GM23248 (cell line): ENCODE measurements at regions not wholly inside any gene's neighbourhood (a gene's known extent, or its start where the extent isn't known, plus 50 kb on each side); places are given as distances from the start of the nearest gene placed in this dataset.

Source experiments
- EZH2 ChIP-seq: fragments of 200-600 bp; sonication (generic); IDR thresholded peaks from 2 replicates; pipeline ENCODE4 v1.6.1; 2018; ENCODE audit warnings: antibody characterized with exemption, mild to moderate bottlenecking; ENCODE audit not compliant: insufficient read depth, poor library complexity, severe bottlenecking
- EZH2phosphoT487 ChIP-seq: fragments of 200-600 bp; sonication (generic); IDR thresholded peaks from 2 replicates; pipeline ENCODE4 v1.6.1; 2018; ENCODE audit warnings: antibody characterized with exemption, moderate library complexity, mild to moderate bottlenecking, low read depth; ENCODE audit not compliant: insufficient read depth

DNA sequence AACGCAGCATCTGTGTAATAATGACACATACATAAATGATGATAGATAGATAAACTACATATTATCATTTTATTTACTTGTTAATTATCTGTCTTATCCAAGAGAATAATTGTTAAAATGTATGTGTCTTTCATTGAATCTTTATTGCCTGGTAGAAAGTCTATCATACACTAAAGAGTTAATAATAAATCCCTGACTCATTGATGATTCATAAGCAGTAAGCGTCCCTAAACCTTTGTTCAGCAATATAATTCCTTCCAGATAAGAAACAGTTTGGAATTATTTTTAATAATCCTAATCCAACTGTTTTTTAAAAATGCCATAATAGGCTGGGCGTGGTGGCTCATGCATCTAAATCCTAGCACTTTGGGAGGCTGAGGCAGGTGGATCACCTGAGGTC, 655.6 kb upstream of the CNTN5 start:
- no peak for TF ChIP-seq EZH2
- no peak for TF ChIP-seq EZH2phosphoT487
